Left kidney (tissue), 1 donor: ENCODE measurements at regions not wholly inside any gene's neighbourhood (a gene's known extent, or its start where the extent isn't known, plus 50 kb on each side); places are given as distances from the start of the nearest gene placed in this dataset.

Experiments used
- DNase-seq: peaks from one replicate; pipeline ENCODE4 v3.0.0-alpha.2; 2013

- DNase-seq: no peak
Observed at GRCh38 chr15:70556151-70556741, 207.1 kb downstream of the UACA start.

GRCh38 chr15:70555713-70556112 lies 207.6 kb downstream of the UACA start:
- no peak for DNase-seq

DNA sequence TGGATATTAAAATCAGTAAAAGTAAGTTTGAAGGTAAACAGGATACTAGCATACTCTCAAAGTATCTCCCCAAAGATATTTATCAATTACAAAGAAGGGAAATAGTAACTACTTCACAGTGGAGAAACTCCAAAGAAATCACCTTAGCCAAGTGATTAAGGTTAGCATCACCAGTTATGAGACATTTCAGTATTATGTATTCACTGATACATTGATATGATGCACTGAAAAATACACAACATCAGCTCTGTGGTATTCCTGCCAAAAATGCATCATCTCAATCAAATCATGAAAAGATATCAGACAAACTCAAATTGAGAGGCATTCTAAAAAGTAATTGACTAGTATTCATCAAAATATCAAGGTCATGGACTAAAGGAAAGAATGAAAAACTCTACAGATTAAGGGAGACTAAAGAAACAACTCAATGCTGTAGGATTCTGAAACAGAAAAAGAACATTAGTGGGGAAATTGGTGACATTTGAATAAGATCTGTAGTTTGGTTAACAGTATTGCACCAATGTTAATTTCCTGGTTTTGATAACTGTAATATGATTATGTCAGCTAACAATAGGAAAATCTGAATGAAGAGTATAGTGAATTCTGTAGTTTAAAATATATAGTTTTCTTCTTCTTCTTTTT lies 215.4 kb downstream of the UACA start:
- DNase-seq: no peak

GRCh38 chr15:70545526-70545925 lies 217.8 kb downstream of the UACA start:
- no peak for DNase-seq

- DNase-seq: no peak
Observed at GRCh38 chr15:70541511-70541910, 221.8 kb downstream of the UACA start.

DNA sequence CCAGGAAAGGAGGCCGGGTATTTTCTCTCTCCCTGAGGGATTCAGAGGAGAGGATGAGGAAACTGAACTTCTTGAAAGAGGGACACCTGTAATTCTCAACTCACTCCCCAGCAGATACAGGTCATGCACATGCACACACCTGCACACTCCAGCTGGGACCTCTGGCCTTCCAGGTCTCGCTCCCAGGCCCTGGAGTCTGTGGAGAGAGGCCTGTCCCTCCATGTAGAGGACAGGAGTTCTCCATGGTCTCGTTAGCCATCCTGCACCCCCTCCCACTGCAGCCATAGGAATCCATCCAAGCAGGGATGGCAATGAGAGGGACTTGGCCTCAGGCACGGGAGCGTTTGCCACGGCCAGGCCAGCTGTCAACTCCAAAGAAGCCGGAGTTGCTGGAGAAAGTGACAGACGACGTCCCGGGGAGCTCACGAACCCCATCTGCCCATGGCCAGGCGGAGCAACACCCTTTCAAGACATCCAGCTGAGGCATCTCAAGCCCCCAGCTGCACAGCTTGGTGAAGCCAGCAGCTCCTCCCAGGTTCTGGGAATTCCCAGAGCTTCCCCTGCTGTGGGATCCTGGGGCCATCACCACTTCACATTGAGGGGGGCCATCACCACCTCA lies 223.3 kb downstream of the UACA start:
- DNase-seq: no peak

DNA sequence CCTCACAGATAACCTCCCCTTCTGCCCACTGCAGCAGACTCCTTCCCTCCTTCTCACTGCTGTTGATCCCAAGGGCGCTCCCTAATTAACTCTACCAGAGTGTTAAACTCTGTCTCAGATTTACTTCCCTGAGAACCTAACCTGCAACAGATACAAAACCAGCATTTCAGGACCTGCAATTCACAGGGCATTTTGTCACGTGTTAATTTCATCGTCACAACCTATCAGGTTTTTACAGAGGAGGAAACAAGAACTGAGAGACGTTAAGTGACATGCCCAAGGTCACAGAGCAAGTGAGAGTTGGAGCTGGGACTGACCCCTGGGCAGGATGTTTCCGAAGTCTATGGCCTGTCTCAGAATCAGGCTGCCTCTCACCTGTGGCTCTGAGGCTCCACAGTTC lies 223.9 kb downstream of the UACA start:
- no peak for DNase-seq

DNA sequence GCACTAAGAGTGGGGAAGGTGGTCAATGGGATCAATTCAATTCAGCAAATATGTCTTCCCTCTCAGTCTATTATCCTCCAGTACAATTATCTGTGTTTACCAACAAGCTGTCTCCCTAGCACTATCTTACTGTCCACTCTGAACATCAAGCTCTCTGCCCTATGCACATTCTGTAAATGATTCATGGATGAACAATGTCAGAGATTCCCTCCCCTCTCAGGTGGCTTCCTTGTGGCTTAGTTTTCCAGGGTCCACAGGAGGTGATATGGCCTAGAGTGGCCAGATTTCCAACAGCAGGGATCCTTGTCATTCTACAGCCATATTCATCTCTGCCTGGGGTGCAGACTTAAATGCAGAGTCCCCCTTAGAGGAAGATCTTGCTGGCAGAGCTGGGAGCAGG lies 225.1 kb downstream of the UACA start:
- DNase-seq: no peak

- no peak for DNase-seq
Observed at GRCh38 chr15:70535955-70536338, 227.4 kb downstream of the UACA start.

DNA sequence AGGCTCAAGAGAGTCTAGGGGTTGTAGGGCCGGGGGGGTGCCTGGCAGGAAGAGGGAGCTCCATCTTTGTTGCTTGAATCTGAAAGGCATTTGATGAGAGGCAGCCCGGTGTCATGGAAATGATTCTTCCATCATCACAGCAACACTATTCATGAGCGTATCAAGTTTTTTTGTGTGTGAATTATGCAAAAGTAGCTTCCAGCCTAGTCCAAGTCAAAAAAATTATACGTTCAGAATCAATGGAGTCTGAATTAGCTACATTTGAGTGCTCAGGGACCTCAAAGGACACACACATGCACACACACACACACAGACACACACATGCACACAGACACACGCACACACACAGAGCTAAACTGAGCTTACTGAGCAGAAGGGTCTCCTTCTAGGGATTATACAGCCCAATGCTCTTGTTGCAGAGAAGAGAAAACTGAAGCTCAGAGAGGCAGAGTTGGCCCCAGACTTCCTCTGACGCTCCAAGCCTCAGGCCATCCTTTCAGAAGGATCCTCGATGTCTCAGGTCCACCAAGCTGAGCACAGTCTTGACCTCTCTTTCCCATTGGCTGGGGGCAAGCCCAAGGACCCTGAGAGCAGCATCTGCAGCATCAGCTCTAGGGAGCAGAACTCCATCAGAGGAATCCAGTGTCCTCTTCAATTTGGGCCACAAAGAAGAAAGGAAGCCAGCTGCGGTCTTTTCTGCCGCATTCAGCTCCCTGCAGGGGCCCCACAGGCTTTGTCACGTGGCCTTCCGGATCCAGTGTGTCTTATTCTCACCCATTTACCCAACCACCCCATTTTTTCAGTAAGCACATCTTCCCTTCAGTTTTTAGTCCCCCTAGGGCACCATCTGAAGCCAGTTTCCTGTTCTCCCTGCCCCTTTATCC lies 228.0 kb downstream of the UACA start:
- no peak for DNase-seq

DNA sequence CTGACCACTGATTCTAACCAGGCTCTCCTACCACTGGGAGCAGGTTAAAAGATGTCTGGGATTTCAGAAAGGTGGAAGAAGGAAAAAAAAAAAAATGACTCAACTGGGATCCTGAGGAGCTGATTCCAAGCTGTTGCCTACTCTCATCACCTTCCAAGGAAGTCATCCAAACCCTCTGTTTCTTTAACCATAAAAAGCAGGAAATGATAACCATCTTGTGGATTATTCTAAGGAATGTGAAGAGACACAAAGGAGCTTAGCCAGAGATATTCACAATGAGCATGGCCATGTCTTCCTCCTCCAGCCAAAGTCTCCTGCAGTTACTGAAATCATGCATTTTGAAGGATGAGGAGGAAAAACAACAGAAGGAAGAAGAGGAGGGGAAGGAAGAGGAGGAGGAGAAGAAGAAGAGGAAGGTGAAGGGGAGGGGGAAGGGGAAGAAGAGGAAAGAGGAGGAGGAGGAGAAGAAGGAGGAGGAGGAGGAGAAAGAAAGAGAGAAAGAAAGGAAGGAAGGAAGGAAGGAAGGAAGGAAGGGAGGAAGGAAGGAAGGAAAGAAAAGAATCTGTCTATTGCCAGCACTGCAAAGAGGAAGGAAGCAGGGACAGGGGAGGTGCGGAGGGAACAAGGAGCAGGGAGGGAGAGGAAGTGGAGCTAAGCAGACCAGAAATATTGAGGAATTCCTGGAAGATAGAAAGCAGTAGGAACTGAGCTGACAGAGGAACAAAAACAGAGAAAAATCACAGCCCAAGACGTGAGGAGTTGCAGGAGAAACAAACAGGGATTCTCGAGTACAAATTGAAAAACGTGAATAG lies 229.2 kb downstream of the UACA start:
- DNase-seq: no peak

DNA sequence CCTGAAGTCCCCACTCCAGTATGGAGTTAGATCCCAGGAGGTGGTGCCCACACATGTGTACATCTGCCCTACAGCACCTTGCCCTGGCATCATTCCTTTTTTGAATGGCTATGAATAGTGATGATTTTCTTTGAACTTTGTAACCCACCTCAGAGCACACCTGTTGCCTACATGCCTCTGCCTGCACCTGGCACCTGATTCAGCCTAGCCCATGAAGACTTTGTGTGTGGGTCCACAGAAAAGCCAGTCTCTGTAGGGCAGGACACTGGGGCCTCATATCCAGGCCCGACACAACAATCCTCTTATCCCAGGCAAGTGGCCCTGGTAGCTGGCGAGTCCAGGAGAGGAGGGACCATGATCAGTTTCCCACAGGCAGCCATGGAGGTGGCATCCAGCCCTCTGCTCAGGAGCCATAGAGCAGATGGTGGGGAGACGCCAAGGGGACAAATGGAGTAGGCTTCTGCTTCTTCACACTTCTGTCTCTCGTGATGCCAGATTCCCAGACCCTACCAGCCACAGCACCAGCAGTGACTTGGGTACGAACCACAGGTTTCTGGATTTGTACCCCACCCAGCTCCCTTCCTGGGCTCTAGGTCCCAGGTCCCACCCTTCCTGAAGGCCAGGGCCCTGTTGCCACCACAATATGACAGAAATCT lies 230.7 kb downstream of the UACA start:
- DNase-seq: no peak

- DNase-seq: no peak
Observed at GRCh38 chr15:70531576-70531975, 231.8 kb downstream of the UACA start.

- no peak for DNase-seq
Observed at GRCh38 chr15:70530906-70531305, 232.5 kb downstream of the UACA start.

DNA sequence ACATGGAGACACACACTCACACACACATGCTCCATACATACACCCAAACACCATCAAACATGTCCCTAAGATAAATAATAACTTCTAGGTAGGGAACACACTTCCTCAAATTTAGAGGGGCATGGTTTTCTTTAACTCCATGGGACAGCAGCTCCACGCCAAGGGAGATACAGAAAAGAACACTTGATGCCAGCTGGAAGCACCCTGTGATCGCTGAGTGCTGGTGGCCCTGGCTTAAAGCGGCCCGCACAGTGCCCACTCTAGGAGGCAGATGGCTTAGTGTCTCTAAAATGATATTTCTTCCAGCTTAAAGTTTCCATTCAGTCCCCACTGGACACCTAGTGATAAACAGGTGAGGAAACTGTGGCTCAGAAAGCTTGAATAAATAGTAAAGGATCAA lies 232.9 kb downstream of the UACA start:
- no peak for DNase-seq

DNA sequence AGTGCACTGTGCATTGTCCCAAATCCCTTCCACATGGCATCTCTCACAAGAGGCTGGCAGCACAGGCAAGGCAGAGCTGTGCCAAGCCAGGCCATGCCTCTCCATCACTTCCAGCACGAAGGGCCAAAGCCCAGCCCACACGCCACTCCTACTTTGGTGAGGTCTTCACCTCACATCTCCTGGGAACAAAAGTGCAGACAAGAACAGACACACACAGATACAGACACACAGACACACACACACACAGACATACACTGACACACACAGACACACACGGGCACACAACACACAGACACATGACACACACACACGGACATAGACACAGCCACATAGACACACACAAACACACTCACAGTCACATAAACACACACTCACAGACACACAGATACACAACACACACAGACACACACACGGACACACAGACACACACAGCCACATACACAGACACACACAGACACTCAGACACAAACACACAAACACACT lies 233.3 kb downstream of the UACA start:
- no peak for DNase-seq

DNA sequence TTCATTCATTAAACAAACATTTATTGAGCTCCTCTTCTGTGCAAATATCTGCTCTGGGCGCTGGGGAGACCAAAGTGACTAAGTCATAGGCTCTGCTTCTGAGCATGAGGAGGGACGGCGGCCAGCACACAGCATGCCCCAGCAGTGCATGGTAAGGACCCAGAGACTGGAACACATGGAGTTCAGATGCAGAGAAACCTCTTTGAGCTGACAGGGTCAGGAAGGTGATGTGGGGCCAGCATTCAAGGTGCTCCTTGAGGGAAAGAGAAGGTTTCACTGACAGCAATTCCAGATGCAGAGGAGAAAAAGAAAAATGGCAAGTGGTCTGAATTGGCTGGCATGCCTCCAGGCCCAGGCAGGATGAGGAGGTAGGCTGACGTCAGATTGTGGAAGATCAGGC lies 234.5 kb downstream of the UACA start:
- no peak for DNase-seq

DNA sequence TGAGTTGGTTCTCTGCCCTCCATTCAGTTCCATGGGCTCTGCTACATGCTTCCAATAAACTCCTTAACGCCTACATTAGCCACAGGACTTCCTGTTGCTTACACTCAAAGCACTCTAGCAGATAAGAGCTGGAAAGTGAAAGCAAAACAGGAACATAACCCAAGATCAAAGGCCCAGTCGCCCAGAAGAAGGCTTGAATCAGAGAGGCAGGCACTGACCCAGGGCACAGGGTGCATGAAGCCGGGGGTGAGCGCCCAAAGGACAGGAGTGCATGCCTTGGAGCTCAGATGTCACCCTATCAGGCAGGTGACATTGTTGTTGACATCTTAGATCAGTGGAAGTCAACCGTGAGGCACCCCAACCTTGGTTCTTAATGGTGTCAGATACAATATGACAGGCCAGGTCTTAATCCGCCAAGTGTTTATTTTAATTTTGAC lies 235.1 kb downstream of the UACA start:
- DNase-seq: no peak

DNA sequence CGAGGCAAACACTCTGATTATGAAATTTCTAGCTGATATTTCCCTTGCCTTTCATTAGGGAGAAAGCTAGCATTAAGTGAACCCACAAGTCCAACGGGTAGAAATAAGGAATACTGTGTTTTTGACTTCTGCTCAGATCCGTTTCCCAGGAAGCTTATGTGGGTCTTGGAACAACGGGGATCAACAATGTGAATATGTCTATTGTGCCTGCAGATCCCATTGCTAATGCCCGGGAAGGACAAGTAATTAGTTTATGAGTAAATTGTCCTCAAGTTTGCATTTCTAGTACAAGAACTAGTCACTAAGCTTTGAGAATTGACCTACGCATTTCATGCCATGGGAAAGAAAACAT lies 236.4 kb downstream of the UACA start:
- DNase-seq: no peak

GRCh38 chr15:70526221-70526973 lies 237.0 kb downstream of the UACA start:
- no peak for DNase-seq

DNA sequence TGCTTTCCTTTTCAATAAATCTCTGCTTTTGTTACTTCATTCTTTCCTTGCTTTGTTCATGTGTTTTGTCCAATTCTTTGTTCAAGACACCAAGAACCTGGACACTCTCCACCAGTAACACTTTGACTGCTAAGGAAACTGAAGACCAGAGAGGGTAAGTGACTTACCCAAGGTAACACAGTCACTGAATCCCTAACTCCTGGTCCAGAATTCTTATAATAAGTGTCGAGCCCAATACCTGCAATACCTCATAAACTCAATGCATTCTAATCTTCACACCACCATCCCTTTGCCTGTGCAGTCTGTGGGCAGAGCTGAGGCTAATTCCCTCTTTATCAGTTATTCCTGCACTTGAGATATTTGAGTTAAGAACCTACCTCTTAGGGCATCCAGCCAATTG lies 237.8 kb downstream of the UACA start:
- DNase-seq: no peak
